NB4 (cell line): ENCODE measurements at regions not wholly inside any gene's neighbourhood (a gene's known extent, or its start where the extent isn't known, plus 50 kb on each side); places are given as distances from the start of the nearest gene placed in this dataset.

ENCODE experiments used
- CTCF ChIP-seq: IDR thresholded peaks from one replicate; pipeline ENCODE4 v1.5.1; 2012; ENCODE audit warnings: low read depth, low read length
- MYC ChIP-seq: IDR thresholded peaks from 2 replicates; pipeline ENCODE4 v1.6.1; 2011; ENCODE audit warnings: low read depth, low read length
- POLR2A ChIP-seq: IDR thresholded peaks from 2 replicates; pipeline ENCODE4 v1.6.1; 2011; ENCODE audit warnings: mild to moderate bottlenecking; ENCODE audit not compliant: insufficient read length; ENCODE audit errors: extremely low read depth

DNA sequence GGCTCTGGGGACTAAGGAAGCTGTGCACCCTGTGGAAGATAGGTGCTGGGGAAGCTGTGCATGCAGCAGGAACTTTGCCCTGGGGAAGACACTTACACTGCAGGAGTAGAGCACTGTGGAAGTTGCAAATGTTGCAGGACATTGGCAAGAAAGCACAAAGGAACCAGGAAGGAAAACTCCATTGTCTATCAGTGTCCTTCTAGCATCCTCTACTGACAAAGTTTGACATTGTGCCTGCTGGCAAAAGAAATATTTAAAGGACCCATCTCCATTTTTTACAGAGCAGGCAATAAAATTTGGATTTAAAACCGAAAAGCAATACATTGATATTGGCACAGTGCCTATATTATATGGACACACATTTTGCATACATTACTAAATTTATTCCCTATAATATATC, 394.1 kb downstream of the PBX1 start:
- no peak for TF ChIP-seq CTCF
- TF ChIP-seq POLR2A: no peak
- TF ChIP-seq MYC: no peak
